Large intestine (tissue), 3 donors: ENCODE measurements at regions not wholly inside any gene's neighbourhood (a gene's known extent, or its start where the extent isn't known, plus 50 kb on each side); places are given as distances from the start of the nearest gene placed in this dataset.

ENCODE experiments used
- DNase-seq, 2 donors: peaks; one replicate each; pipeline versions ENCODE4 v3.0.0 to v3.0.0-alpha.2; 2013
- H3K27ac ChIP-seq: one replicate; pipeline ENCODE4 v1.5.1; 2013; ENCODE audit warnings: low read length
- H3K27me3 ChIP-seq: 2 replicates; pipeline ENCODE4 v1.6.1; 2013; ENCODE audit warnings: low read length; ENCODE audit not compliant: control insufficient read depth, insufficient read depth
- H3K36me3 ChIP-seq: 2 replicates; pipeline ENCODE4 v1.6.1; 2013; ENCODE audit warnings: low read length; ENCODE audit not compliant: control insufficient read depth, insufficient read depth
- H3K4me1 ChIP-seq: one replicate; pipeline ENCODE4 v1.6.1; 2013; ENCODE audit warnings: low read length; ENCODE audit not compliant: control insufficient read depth, insufficient read depth
- H3K4me3 ChIP-seq: one replicate; pipeline ENCODE4 v1.5.1; 2013; ENCODE audit warnings: low read length
- H3K9me3 ChIP-seq: one replicate; pipeline ENCODE4 v1.6.1; 2013; ENCODE audit warnings: mild to moderate bottlenecking, low read depth, low read length, moderate library complexity; ENCODE audit not compliant: control insufficient read depth
- WGBS: methylation state at CpG from one replicate; pipeline ENCODE4 v1.1.5; 2013; ENCODE audit warnings: low lambda C conversion rate; ENCODE audit not compliant: insufficient coverage; 5-methylcytosine and 5-hydroxymethylcytosine counted together

DNA sequence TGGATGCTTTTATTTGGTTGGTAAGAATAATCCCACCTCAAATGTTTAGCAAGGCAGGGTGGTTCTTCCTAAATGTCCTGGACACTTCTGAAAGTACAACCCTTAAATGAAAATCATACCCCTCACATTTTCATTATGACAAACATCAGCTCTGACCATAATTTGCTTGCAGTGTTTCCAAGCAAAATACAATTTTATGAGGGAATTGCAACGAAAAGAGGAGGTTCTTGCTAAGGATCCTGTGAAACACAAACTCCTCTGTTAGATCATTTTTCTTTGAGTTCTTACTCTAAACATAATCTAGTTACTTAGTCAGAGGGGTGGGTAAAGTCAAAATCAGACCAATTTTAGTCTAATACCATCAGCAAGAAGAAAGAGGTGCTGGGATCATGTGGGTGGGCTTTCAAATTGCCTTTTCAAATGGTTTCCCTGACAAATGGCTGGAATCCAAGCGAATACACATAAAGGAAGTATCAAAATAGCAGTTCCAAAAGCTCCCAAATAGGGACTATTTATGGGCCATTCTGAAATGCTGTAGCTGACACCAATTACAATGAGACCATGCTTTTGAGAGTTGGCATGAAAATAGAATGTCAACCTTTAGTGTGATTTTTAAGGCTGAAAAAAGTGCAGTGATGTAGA is 164.9 kb upstream of the INHBA start:
- WGBS, result no CpG with 5 or more reads among the region's 2 CpGs
- no peak for DNase-seq
- Histone ChIP-seq H3K4me3 (no peak overlapping the region), H3K27ac (no peak overlapping the region), H3K27me3 (no peaks in the 10 kb centered on the region), H3K4me1 (no peaks in the 10 kb centered on the region), H3K9me3 (peaks cover 4% of the 10 kb centered on the region), H3K36me3 (no peaks in the 10 kb centered on the region)

DNA sequence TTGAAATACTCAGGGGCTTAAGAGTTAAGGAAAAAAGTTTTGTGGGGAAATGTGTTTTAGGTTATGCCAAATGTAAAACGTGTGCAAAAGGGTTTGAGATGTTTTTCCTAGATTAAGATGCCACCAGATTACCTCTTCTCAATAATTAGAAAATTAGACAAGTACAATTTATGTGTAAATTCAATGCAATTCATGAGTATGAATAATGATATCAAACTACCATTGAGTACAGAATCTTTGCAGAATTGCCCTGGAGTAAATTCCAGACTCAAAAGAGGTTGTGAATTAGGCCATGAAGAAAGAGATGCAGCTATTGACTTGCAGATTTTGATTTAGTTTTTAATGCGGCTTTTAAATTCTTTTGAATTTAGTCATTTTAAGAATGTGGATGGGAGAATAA is 159.4 kb upstream of the INHBA start:
- no peak for DNase-seq
- no peak overlapping the region for H3K4me3 ChIP-seq
- H3K9me3 ChIP-seq, result peaks cover 4% of the 10 kb centered on the region
- no peaks in the 10 kb centered on the region for H3K27me3 ChIP-seq
- no peaks in the 10 kb centered on the region for H3K4me1 ChIP-seq
- H3K36me3 ChIP-seq, result no peaks in the 10 kb centered on the region
- H3K27ac ChIP-seq, result no peak overlapping the region
- 70% methylated on average over 2 of the region's 2 CpGs for WGBS

DNA sequence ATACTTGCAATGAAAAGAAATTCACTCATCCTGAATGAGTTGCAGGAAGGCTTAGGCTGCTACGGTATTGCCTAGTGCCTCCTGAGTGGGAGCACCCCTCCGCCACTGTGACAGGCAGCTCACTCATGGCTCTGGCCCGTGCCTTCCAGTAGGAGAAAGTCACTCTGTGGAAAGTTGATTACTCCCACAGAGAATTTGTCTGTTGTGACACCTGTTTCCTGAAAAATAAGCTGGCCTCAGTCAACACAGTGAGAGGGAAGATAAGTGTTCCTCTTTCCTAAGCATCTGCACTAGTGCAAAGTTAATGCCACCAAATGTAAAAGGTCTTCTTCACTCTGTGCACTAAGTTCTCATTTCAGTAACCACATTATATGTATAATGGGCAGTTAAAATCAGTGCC is 158.8 kb upstream of the INHBA start:
- Histone ChIP-seq H3K27me3 (no peaks in the 10 kb centered on the region), H3K36me3 (no peaks in the 10 kb centered on the region), H3K4me3 (no peak overlapping the region), H3K9me3 (peaks cover 4% of the 10 kb centered on the region), H3K27ac (no peak overlapping the region), H3K4me1 (no peaks in the 10 kb centered on the region)
- WGBS, result no CpG with 5 or more reads among the region's 3 CpGs
- DNase-seq, result no peak

GRCh38 chr7:41858201-41858600 is 155.3 kb upstream of the INHBA start:
- Histone ChIP-seq H3K27me3 (no peaks in the 10 kb centered on the region), H3K36me3 (no peaks in the 10 kb centered on the region), H3K4me3 (no peak overlapping the region), H3K27ac (no peak overlapping the region), H3K9me3 (no peaks in the 10 kb centered on the region), H3K4me1 (no peaks in the 10 kb centered on the region)
- 67% methylated on average over 1 of the region's 2 CpGs for WGBS
- no peak for DNase-seq

DNA sequence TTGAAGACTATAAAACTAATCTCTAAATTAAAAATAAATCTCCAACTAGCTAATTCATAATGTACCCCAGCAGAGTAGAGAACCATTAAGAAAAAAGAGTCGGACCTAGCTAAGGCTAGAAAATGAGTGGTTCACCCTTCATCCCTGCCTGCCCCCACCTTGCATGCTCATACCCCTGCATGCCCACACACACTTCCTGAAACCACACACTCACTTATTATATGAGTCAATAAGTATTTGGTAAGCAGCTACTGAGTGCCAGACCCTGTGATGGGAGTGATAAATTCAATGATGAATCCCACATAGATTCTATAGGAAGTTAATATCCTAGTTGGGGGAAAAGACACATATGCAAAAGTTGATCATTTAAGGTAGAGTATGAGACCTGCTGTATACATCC is 152.9 kb upstream of the INHBA start:
- no peak for DNase-seq
- Histone ChIP-seq H3K36me3 (no peaks in the 10 kb centered on the region), H3K9me3 (no peaks in the 10 kb centered on the region), H3K4me3 (no peak overlapping the region), H3K27ac (no peak overlapping the region), H3K4me1 (no peaks in the 10 kb centered on the region), H3K27me3 (no peaks in the 10 kb centered on the region)
- no CpG with 5 or more reads among the region's 1 CpG for WGBS

GRCh38 chr7:41847606-41848005 is 144.7 kb upstream of the INHBA start:
- no peak for DNase-seq
- Histone ChIP-seq H3K36me3 (no peaks in the 10 kb centered on the region), H3K4me1 (no peaks in the 10 kb centered on the region), H3K27me3 (no peaks in the 10 kb centered on the region), H3K27ac (no peak overlapping the region), H3K4me3 (no peak overlapping the region), H3K9me3 (no peaks in the 10 kb centered on the region)
- 100% methylated on average over 2 of the region's 4 CpGs for WGBS

DNA sequence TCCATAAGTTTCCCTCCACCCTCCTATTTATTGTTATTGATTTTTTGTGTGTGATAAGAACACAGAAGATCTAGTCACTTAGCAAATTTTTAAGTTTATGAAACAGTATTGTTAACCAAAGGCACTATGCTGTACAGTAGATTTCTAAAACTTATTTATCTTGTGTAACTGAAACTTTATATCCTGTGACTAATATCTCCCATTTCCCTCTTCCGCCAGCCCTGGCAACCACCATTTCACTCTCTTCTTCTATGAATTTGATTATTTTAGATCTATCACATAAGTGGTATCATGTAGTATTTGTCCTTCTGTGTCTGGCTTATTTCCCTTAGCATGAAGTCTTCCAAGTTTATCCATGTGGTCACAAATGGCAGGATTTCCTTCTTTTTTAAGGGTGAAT is 144.3 kb upstream of the INHBA start:
- no peak overlapping the region for H3K4me3 ChIP-seq
- no peaks in the 10 kb centered on the region for H3K4me1 ChIP-seq
- no peaks in the 10 kb centered on the region for H3K9me3 ChIP-seq
- 100% methylated on average over 1 of the region's 1 CpG for WGBS
- H3K27ac ChIP-seq, result no peak overlapping the region
- DNase-seq, result no peak
- H3K36me3 ChIP-seq, result no peaks in the 10 kb centered on the region
- no peaks in the 10 kb centered on the region for H3K27me3 ChIP-seq

- no peaks in the 10 kb centered on the region for H3K27me3 ChIP-seq
- no peaks in the 10 kb centered on the region for H3K9me3 ChIP-seq
- no peaks in the 10 kb centered on the region for H3K4me1 ChIP-seq
- no peak overlapping the region for H3K4me3 ChIP-seq
- no peaks in the 10 kb centered on the region for H3K36me3 ChIP-seq
- 86% methylated on average over 1 of the region's 4 CpGs for WGBS
- no peak for DNase-seq
- no peak overlapping the region for H3K27ac ChIP-seq
Measured at GRCh38 chr7:41842956-41843355, 140.1 kb upstream of the INHBA start.

- no peaks in the 10 kb centered on the region for H3K4me1 ChIP-seq
- H3K36me3 ChIP-seq, result no peaks in the 10 kb centered on the region
- H3K4me3 ChIP-seq, result no peak overlapping the region
- WGBS, result 100% methylated on average over 1 of the region's 1 CpG
- no peaks in the 10 kb centered on the region for H3K27me3 ChIP-seq
- no peaks in the 10 kb centered on the region for H3K9me3 ChIP-seq
- no peak for DNase-seq
- no peak overlapping the region for H3K27ac ChIP-seq
Measured at GRCh38 chr7:41837916-41838315, 135.0 kb upstream of the INHBA start.

DNA sequence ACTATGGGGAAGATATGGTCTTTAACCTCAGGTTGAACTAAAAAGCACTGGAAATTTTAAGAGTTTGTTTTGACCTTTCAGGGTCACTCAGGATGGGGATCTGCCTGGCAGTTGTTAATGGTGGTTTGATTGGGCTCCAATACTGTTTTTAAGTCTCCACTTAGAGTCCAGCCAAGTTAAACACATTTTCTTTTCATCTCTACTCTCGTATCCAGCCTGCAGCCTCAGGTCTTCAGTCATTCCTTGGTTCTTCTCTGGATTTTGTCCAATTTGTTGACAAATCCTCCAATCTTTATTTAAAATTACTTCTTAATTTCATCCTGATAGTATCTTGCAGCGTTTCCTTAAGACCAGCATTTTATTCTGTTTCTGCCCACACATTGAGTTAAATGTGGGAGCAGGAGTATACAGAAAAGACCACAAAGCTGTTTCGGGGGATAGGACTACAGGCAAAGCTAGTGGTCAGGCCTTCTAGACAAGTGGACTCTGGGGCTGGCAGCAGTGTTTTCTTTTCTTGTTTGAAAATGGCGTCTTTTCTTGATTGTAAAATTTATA is 133.2 kb upstream of the INHBA start:
- WGBS, result 89% methylated on average over 3 of the region's 4 CpGs
- Histone ChIP-seq H3K36me3 (no peaks in the 10 kb centered on the region), H3K27me3 (no peaks in the 10 kb centered on the region), H3K27ac (no peak overlapping the region), H3K9me3 (no peaks in the 10 kb centered on the region), H3K4me3 (no peak overlapping the region), H3K4me1 (no peaks in the 10 kb centered on the region)
- DNase-seq, result peak in 1 of 2 donors; percentile 2
